Urothelium cell line (cell line): ENCODE measurements at regions not wholly inside any gene's neighbourhood (a gene's known extent, or its start where the extent isn't known, plus 50 kb on each side); places are given as distances from the start of the nearest gene placed in this dataset.

Experiments
- DNase-seq: peaks from one replicate; pipeline ENCODE4 v3.0.0; 2011; ENCODE audit warnings: low spot score, mixed read lengths
- FAIRE-seq: peaks from 2 replicates; lab custom pipeline; 2011; peaks lifted over from hg19 to GRCh38; lab: Jason Lieb, UNC

DNA sequence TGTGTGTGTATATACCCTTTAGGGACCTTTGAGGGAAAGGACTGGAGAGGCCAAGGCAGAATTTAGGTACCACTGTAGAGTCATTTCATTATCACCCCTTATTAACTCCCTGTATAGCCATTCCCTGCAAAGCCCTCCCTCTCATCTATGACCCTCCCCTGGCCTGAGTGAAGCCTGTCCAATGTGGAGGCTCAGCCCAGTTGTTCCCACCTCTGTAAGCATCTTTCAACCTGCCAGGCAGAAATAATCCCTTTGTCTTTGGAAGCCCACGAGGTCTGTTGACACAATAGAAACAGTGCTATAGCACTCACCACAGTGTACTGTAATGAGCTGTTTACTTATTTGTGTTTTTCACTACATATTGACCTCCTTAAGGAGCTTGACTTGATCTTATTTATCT is 88.5 kb upstream of the SEMA6A start:
- no peak for FAIRE-seq

DNA sequence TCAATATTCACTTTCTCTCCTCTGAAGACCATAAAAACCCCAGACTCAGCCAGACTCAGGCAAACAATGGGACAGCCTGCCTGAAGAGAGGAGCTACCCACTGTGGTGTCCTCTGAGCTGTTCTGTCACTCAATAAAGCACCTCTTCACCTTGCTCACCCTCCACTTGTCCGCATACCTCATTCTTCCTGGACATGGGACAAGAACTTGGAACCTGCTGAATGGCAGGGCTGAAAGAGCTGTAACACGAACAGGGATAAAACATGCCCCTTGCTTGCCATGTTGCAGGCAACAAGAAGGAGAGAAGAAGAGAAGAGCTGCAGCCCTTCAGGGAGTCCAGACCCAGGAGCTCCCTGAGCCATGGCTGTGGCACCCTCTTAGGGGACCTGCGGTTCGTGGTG is 86.8 kb upstream of the SEMA6A start:
- FAIRE-seq = no peak
- DNase-seq = no peak

More for the DNA sequence above, 88.5 kb upstream of the SEMA6A start:
- no peak for DNase-seq

DNA sequence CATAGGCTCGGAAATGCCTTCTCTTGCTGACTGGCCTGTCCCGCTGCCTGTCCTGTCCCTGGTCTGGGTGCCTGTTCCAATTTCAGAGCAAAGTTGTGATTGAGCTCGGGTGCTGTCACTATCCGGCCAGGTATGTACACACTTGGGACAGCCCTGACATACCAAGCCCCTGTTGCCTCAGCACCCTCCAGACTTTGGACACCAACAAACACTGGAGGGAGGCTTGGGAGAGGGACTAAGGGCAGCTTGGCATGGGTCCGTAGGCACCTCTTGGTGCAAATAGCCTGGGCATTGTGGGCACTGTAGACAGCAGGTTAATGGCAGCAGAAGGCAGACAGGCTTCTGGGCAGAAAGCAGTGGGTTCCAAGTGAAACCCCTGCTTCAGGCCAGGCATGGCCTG is 86.3 kb upstream of the SEMA6A start:
- FAIRE-seq = no peak
- DNase-seq = no peak

DNA sequence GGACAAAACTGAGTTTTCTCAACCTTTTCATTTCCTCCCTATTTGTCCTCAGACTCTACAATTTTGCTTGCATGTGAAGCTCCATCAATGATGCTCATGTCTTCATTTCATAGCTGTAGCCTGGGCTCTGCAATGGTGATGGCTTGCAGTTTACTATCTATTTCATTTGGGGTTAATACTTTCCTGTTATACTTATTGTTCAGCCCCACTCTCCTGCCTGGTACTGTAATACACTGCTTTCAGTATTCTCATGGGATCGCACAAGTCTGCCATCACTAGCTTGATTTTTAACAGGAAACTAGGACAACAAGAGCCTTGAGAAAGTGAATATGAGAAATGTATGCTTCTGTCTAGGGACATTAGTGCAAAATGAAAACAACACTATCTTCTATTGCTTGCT is 84.2 kb upstream of the SEMA6A start:
- FAIRE-seq (no peak), DNase-seq (no peak)

DNA sequence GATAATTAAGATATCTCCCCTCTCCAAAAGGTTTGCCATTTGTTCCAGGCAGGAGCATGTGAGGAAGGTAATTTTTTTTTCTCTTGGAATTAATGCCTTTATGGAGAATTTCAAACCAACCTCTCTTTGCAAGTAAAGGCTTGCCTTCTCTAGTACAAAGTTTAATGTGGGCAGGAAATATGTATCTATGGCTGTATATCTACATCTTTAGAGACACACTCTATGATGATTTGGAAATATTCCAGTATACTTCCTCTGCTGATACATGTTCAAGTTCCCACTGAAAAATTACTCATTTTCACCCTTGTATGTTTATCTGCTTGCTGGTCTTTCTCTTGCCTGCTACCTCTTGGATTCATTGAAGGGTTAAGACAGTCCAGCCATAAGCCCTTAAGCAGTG is 83.5 kb upstream of the SEMA6A start:
- DNase-seq = no peak
- no peak for FAIRE-seq

DNA sequence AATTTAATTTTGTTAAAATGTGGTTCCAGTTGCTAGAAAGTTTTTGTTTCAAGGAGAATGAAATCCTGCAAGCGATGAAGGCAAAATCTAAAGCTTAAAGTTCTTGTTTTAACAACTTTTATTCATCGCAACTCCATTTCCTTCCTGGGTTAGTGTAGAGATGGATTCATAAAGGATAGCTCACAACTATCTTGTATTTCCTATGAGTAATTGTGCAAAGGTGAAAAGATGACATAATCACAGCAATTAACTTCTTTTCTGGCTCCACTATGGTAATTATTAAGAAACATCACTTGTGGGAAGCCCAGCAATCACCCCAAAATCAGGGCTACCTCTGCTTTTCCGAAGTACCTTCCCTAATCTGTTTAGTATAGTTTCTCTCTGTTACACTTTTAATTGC is 80.8 kb upstream of the SEMA6A start:
- DNase-seq (no peak), FAIRE-seq (no peak)

DNA sequence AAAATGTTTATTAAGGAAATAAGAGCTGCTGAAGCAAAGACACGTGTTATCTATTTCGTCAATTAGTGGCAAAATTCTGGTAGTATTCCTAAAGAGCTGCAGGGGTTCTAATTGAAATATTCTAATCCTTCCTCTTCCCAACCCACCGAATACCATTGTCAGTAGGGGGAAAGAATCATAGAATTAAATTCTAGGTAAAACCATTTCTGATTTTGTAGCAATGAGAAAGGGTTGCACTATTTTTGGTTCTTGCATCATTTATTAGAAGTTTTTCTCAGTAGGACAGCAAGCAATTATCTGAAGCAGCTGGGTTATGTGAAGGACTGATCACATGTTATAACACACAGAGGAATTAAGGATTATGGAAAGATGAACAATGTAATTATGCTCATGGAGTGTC is 80.3 kb upstream of the SEMA6A start:
- no peak for DNase-seq
- FAIRE-seq = no peak

DNA sequence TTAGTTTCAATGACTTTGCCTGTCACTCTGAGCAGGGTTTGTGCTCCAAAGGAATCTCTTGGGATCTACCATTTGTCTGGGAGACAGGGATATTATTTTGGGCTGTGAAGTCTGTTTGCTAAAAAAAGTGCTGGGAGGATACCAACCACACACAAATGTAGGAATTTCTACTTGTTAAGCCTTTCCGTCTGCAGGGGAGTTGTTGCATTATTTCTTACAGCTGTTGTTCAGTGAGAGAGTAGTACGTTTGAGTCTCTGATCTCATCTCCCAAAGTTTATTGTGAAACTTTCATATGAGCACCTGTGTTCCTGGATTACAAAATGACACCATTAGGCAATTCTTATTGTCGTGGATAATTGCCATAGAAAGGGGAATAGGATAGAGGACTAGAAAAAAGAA is 78.3 kb upstream of the SEMA6A start:
- FAIRE-seq (no peak), DNase-seq (no peak)

DNA sequence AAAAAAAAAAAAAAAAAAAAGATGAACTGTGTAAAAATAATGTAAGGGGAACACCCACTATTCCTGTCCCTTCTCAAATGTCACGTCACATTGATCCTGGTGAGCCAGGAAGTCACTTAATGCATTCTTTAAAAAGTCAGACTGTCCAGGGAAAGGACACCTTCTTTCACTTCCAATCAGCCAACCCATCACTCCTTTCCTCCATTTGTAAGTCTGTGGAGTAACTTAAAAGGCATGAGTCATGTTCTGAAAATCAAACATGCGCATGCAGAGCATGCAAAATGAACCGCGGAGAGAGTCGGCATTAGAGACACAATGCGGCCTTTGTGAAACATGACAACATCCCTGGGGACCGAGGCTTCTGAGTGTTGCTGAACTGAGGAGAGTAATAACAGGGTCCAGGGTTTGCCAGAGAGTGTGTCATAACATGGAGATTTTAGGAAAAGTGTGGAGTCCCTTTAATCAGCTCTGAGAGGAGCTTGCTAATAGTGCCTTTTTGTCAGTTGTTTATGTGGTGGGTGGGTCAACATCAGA is 77.6 kb upstream of the SEMA6A start:
- peak; percentile 81 for DNase-seq
- FAIRE-seq = peak; percentile 30

DNA sequence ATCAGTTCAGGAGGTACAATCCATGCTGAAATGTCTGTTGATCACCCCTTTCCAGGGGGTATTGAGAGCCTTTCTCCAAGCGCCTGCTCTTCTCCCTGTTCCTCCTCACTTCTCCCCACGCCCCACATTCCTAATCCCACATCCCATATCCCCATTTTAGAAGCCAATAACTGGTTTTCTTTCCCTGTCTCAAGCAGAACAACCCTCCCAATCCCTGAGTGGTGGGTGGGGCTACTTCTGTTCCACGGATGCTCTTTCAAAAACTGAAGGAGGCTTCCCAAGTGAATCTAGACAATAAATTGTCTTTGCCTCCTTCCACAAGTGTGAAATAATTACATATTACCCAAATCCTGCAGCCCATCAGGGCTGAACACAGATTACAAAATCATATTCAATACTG is 77.0 kb upstream of the SEMA6A start:
- DNase-seq (no peak), FAIRE-seq (no peak)

DNA sequence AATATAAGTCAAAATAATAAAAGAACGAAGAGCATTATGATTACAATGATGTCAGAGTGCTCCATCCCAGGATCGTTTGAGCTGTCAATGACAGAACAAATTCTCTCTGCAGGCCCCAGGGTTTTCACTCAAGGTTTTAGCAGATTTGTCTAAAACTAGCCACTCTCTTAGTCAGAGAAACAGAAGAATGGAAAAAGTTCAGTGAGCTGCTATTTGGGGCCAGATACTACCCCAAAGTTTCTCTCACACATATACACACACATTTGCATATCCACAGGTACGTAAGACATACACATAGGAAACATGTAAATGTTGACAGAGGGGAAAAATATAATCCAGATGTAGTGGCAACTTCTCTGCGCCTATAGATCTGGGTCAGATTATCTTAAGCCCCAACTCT is 76.3 kb upstream of the SEMA6A start:
- no peak for FAIRE-seq

DNA sequence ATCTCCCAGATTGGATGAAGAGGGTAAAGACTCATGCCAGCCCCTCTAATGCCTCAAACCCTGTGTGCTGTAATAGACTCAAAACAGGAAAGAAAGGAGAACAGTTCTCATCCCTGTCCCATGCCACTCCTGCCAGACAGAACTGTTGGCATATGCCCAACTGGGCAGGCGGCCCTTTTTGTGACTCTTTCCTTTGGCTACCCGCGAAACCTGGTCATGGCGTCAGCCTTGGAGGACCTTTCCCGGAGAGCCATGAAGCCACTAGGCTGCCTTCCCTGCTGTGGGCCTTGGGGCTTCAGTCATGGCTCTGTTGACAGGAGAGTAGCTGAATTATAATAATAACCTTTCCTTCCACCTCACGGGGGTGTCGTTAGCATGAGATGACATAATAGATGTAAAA is 75.9 kb upstream of the SEMA6A start:
- DNase-seq = no peak
- FAIRE-seq = no peak

More for the DNA sequence above, 76.3 kb upstream of the SEMA6A start:
- DNase-seq = no peak

DNA sequence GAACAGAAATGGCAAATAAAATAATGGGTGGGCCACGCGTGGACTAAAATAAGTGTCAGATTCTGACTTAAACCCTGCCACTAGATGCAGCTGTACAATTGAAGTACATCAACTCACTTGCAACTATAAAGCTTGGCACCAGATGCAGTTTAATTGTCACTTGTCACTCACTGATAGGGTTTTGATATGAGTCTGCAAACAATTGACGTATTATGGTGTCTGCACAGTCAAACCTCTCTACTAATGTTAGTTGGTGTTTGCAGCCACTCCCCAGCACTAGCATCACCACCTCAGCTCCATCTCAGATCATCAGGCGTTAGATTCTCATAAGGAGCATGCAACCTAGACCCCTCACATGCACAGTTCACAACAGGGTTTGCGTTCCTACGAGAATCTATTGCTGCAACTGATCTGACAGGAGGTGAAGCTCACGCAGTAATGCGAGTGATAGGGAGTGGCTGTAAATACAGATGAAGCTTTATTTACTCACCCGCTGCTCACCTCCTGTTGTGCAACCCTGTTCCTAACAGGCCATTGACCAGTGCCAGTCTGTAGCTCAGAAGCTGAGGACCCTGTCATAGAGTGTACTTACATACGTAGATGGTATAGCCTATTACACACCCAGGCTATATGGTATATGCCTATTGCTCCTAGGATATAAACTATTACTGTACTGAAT is 72.1 kb upstream of the SEMA6A start:
- FAIRE-seq (no peak), DNase-seq (no peak)

DNA sequence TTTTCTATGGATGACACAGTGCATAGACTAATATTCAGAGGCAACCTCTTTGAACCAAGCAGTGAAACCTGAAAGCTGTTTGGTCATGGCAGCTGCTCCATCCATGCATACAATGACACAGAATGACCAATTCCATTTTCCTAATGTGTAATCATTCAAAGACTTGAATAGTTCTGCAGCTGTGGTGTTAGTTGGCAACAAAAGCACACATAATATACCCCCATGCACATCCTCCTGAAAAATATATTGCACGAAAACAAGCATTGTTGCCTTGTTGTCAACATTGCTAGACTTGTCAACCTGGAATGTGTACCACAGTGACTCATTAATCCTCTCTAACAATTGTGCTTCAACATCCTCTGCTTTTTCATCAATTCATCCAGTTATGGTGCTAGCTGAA is 71.0 kb upstream of the SEMA6A start:
- FAIRE-seq = no peak
- no peak for DNase-seq

DNA sequence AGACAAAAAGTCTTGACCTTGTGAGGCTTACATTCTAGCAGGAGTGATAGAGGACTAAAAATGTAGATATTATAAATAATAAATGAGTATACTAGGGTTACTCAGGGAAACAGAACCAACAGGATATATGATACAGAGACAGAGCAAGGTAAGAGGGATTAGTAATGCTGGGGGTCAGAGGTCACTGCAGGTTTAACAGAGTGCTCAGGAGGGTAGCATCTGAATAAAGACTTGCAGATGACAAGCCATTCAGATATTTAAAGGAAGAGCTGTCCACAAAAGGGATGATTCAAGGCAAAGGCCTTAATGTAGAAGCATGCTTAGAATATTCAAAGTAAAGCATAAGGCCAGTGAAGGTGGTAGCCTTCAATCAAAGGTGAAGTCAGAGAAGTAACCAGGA is 65.6 kb upstream of the SEMA6A start:
- DNase-seq (no peak), FAIRE-seq (no peak)

DNA sequence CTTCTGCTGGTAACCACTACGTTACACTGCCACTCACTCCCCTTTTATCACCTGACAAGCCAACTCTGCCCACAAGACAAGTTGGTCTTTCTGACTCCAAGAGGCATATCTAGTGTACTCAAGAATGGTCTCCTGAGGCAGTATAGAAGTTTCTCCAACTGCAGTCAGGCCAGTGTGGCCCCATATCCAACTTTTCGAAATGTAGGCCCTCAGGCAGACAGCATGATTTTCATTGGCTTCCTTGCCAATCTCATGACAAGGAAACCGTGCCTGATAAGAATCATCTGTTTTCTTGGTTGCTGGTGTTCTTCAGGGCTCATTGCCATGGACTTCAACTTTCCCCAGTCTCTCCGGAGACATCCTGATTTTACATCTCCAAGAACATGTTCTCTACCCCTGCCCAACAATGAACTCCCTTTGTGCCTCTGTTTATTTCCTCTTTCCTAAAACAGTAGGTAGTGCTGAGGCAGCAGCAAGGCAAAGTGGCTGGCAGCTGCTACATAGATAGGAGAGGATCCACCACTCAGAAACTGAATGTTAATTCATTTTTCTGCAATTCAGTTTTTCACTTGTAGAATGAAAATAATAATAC is 62.6 kb upstream of the SEMA6A start:
- DNase-seq (no peak), FAIRE-seq (no peak)

DNA sequence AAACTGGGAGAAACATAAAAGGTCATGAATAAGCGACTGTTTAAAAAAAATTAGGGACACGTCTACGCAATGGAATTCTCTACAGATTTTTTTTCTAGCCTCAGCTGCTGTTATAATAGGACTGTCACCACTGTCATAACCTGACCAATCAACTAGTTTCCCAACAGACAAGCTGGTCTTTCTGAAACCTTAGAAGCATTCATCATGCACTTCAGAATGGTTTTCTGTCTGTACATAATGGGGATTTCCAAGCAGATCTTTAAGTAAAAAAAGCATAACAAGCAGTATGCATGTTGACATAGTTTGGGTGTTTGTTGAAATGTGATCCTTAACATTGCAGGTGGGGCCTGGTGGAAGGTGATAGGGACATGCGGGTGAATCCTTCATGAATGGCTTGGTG is 58.3 kb upstream of the SEMA6A start:
- FAIRE-seq = no peak

DNA sequence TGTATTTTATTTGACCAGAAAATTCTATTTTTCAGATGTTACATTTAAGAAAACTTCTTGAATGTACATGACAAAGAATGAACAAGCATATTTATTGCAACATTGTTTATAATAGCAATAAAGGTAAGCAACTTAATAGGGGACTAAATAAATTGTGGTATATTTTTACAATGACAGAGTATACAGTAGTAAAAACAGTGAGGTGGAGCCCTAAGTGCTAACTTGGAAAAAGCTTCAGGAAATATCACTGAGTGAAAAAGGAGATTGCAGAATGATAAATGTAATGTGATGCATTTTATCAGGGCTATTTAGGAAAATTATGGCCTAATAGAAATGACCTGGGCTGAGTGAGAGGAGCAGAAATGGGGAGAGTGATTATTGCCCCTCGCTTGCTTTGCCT is 56.5 kb upstream of the SEMA6A start:
- DNase-seq (no peak), FAIRE-seq (no peak)

More for the DNA sequence above, 58.3 kb upstream of the SEMA6A start:
- no peak for DNase-seq

DNA sequence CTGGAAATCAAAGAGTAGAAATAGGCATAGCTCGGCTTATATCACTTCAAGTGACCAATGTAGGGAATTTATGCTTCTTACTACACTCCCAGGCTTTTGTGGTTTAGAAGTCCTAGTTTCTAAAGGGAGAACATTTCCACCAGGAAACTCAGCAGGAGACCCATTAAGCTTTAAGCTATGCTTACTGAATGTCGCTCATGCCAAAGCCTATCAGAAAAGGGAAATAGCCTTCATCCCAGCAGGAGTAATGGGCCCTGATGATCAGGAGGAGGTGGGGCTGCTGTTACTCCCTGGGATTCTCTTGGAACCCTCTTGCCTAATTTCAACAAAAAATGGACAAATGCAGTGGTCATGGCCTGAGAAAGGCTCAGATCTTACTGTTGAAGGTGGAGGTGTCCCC is 54.5 kb upstream of the SEMA6A start:
- no peak for DNase-seq

DNA sequence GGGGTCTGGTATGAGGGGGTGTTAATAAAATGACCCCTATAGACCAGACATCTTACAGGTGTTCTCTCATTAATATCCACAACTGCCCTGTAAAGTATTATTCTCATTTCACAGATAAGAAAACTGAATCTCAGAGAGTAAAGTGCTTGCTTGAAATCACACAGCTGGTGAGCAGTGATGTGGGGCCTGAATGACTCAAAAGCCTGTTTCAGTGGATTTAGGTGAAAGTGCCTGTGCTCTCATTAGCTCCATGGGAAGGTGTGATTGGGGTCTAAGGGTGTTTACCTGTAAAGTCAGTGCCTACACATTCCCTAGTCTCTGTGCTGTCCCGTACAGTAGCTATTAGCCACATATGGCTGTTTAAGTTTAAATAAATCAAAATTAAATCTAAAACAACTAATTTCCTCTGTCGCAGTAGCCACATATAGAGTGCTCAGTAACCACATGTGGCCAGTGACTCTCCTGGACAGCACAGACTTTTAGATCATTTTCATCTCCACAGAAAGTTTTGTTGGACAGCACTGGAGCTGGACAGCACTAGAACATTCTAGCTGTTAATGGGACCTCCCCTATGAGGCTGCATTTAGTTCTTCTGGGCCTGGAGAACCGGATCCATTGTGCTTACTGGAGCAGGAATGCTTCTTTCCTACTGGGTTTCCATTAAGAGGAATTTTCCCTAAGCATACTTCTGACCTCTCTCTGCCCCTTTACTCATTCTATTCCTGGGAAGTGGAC is 52.5 kb upstream of the SEMA6A start:
- DNase-seq (no peak), FAIRE-seq (no peak)

More for the DNA sequence above, 54.5 kb upstream of the SEMA6A start:
- no peak for FAIRE-seq

DNA sequence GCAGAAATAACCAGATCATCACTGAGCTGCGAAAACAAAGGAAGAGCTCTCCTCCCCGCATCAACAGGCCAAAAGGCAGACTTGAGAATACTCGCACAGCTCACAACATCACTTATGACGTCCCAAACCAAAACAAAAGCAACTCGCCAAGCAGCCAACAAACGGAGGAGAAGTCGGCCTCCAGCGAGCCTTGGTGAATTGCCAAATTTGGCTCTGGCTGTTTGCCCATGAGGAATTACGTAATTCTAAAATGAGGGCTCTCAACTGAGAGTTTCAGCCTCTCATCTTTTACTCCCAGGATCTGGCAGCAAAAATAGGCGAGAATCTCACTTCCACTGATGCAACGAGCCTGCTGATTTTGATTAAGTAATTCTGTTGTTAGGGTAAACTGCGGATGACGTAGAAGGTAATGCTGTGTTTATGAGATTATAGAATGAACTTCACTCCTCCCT is 51.7 kb upstream of the SEMA6A start:
- no peak for FAIRE-seq
- peak; percentile 62 for DNase-seq
